ENCODE measurements at regions not wholly inside any gene's neighbourhood (a gene's known extent, or its start where the extent isn't known, plus 50 kb on each side); places are given as distances from the start of the nearest gene placed in this dataset.

GRCh38 chrX:26070882-26071281 is 67.3 kb upstream of the MAGEB18 start:
- Mint-ChIP-seq H3K4me3 (no peak overlapping the region), H3K27ac (no peak overlapping the region), H3K4me1 (no peaks in the 10 kb centered on the region), H3K36me3 (no peaks in the 10 kb centered on the region), H3K9me3 (peaks cover 0 to 4% (median 4%) of the 10 kb centered on the region in 3 donors), H3K27me3 (no peaks in the 10 kb centered on the region)
- ChIA-PET CTCF (no interaction called here), POLR2A (no interaction called here)
- Histone ChIP-seq H3K9me3 (no peaks in the 10 kb centered on the region), H3K36me3 (ENCODE audit: control insufficient read depth in 2 of 2, extremely low read depth in 1 of 2, insufficient read depth in 1 of 2, low read length in 1 of 2) (no peaks in the 10 kb centered on the region), H3K27me3 (replicated peaks in 1 of 2; ENCODE audit: control insufficient read depth in 2 of 2, extremely low read depth in 1 of 2, insufficient read depth in 2 of 2, low read length in 1 of 2) (no peaks in the 10 kb centered on the region), H3K4me3 (ENCODE audit: control insufficient read depth in 1 of 2, extremely low read depth in 1 of 2, low read length in 1 of 2) (no peak overlapping the region), H3K27ac (ENCODE audit: low read length) (no peak overlapping the region), H3K4me1 (ENCODE audit: control insufficient read depth in 1 of 2, extremely low read depth in 1 of 2, insufficient read depth in 2 of 2, low read length in 2 of 2) (no peaks in the 10 kb centered on the region)
- DNase-seq: no peak
- WGBS (ENCODE audit: insufficient coverage): 60% methylated on average over 1 of the region's 5 CpGs
- no peak for ATAC-seq (replicated peaks in 1 of 4)

GRCh38 chrX:26071618-26072017 is 66.5 kb upstream of the MAGEB18 start:
- Mint-ChIP-seq H3K36me3 (no peaks in the 10 kb centered on the region), H3K27me3 (no peaks in the 10 kb centered on the region), H3K4me3 (no peak overlapping the region), H3K9me3 (peaks cover 0 to 4% (median 4%) of the 10 kb centered on the region in 3 donors), H3K27ac (no peak overlapping the region), H3K4me1 (no peaks in the 10 kb centered on the region)
- H3K27me3 ChIP-seq (replicated peaks in 1 of 2; ENCODE audit: control insufficient read depth in 2 of 2, extremely low read depth in 1 of 2, insufficient read depth in 2 of 2, low read length in 1 of 2): no peaks in the 10 kb centered on the region
- ChIA-PET CTCF (no interaction called here), POLR2A (interaction anchor here in 1 of 2 donors (0.6 kb wide), 1 partner anchor 113 kb away, joined by 6 read pairs; no protein-coding TSS in a partner anchor)
- no peak overlapping the region for H3K27ac ChIP-seq (ENCODE audit: low read length)
- ATAC-seq (replicated peaks in 1 of 4) (no peak), DNase-seq (no peak)
- H3K4me3 ChIP-seq (ENCODE audit: control insufficient read depth in 1 of 2, extremely low read depth in 1 of 2, low read length in 1 of 2): no peak overlapping the region
- H3K4me1 ChIP-seq (ENCODE audit: control insufficient read depth in 1 of 2, extremely low read depth in 1 of 2, insufficient read depth in 2 of 2, low read length in 2 of 2): no peaks in the 10 kb centered on the region
- no peaks in the 10 kb centered on the region for H3K36me3 ChIP-seq (ENCODE audit: control insufficient read depth in 2 of 2, extremely low read depth in 1 of 2, insufficient read depth in 1 of 2, low read length in 1 of 2)
- H3K9me3 ChIP-seq: no peaks in the 10 kb centered on the region
- 100% methylated on average over 1 of the region's 10 CpGs for WGBS (ENCODE audit: insufficient coverage)

GRCh38 chrX:26083093-26083492 is 55.0 kb upstream of the MAGEB18 start:
- H3K4me1 Mint-ChIP-seq: no peaks in the 10 kb centered on the region
- H3K9me3 Mint-ChIP-seq: peaks cover 0 to 5% (median 0%) of the 10 kb centered on the region in 3 donors

More at GRCh38 chrX:26083093-26083492, 55.0 kb upstream of the MAGEB18 start:
- no peak overlapping the region for H3K4me3 ChIP-seq (ENCODE audit: control insufficient read depth in 1 of 2, extremely low read depth in 1 of 2, low read length in 1 of 2)
- no peak overlapping the region for H3K27ac ChIP-seq (ENCODE audit: low read length)
- no peaks in the 10 kb centered on the region for H3K4me1 ChIP-seq (ENCODE audit: control insufficient read depth in 1 of 2, extremely low read depth in 1 of 2, insufficient read depth in 2 of 2, low read length in 2 of 2)
- no peaks in the 10 kb centered on the region for H3K27me3 Mint-ChIP-seq
- no peaks in the 10 kb centered on the region for H3K36me3 Mint-ChIP-seq
- no peak for DNase-seq
- no peak overlapping the region for H3K4me3 Mint-ChIP-seq
- ATAC-seq (replicated peaks in 1 of 4): no peak
- H3K27ac Mint-ChIP-seq: no peak overlapping the region
- ChIA-PET CTCF (no interaction called here), POLR2A (no interaction called here)
- WGBS (ENCODE audit: insufficient coverage): no CpG with 5 or more reads among the region's 4 CpGs
- H3K27me3 ChIP-seq (replicated peaks in 1 of 2; ENCODE audit: control insufficient read depth in 2 of 2, extremely low read depth in 1 of 2, insufficient read depth in 2 of 2, low read length in 1 of 2): no peaks in the 10 kb centered on the region
- no peaks in the 10 kb centered on the region for H3K36me3 ChIP-seq (ENCODE audit: control insufficient read depth in 2 of 2, extremely low read depth in 1 of 2, insufficient read depth in 1 of 2, low read length in 1 of 2)
- H3K9me3 ChIP-seq: no peaks in the 10 kb centered on the region

Measured in T-cell (primary cell).